Left lung (tissue), 4 donors: ENCODE measurements at regions not wholly inside any gene's neighbourhood (a gene's known extent, or its start where the extent isn't known, plus 50 kb on each side); places are given as distances from the start of the nearest gene placed in this dataset.

Experiments used
- ATAC-seq: fragments of 200-7000 bp; cut with Tn5 transposase; one replicate; pipeline ENCODE4 v1.9.1; 2020; ENCODE audit warnings: moderate library complexity
- DNase-seq, 4 donors: peaks; one replicate each; pipeline ENCODE4 v3.0.0-alpha.2; 2013 to 2020
- H3K27ac ChIP-seq, 2 donors: fragments of 200-600 bp; sonication (generic) in 1 of 2; one replicate each; pipeline versions ENCODE4 v1.5.0 to v1.8.0; 2020 to 2021
- H3K27me3 ChIP-seq, 2 donors: fragments of 200-600 bp; sonication (generic) in 1 of 2; one replicate each; pipeline versions ENCODE4 v1.5.0 to v1.8.0; 2020 to 2021
- H3K36me3 ChIP-seq, 2 donors: fragments of 200-600 bp; sonication (generic) in 1 of 2; one replicate each; pipeline versions ENCODE4 v1.5.0 to v1.8.0; 2020 to 2021
- H3K4me1 ChIP-seq, 2 donors: fragments of 200-600 bp; one replicate each; pipeline ENCODE4 v1.8.0; 2021
- H3K4me3 ChIP-seq, 2 donors: fragments of 200-600 bp; sonication (generic) in 1 of 2; one replicate each; pipeline versions ENCODE4 v1.5.0 to v1.8.0; 2020 to 2021; ENCODE audit warnings: mild to moderate bottlenecking in 1 of 2
- H3K9me3 ChIP-seq, 2 donors: fragments of 200-600 bp; sonication (generic) in 1 of 2; one replicate each; pipeline versions ENCODE4 v1.5.0 to v1.8.0; 2020 to 2021
- CTCF ChIP-seq, 2 donors: fragments of 200-600 bp; sonication (generic) in 1 of 2; IDR thresholded peaks; one replicate each; pipeline versions ENCODE4 v1.5.0 to v1.8.0; 2021; ENCODE audit warnings: antibody characterized with exemption in 2 of 2
- intact Hi-C, 2 donors: fragments of 100-400 bp; cut with DNase I; formaldehyde crosslinking; loops; one replicate each; pipeline versions ENCODE4 v1.11.2 to v1.14.2; 2022
- donor health status: DM: no; HTN: yes; CAD: no.
- donor health status: DM: no; HTN: no; CAD: no.

- Histone ChIP-seq H3K4me1 (no peaks in the 10 kb centered on the region), H3K4me3 (no peak overlapping the region), H3K9me3 (no peaks in the 10 kb centered on the region), H3K27me3 (no peaks in the 10 kb centered on the region), H3K36me3 (no peaks in the 10 kb centered on the region), H3K27ac (no peak overlapping the region)
- ATAC-seq (peak; percentile 80), DNase-seq (no peak)
- no peak for TF ChIP-seq CTCF (IDR thresholded peaks at IDR 0.05)
- intact Hi-C loops, result no loop called here
Observed at GRCh38 chr5:171681677-171682076, 103.9 kb upstream of the SMIM23 start.

- no peaks in the 10 kb centered on the region for H3K9me3 ChIP-seq
- H3K27me3 ChIP-seq, result no peaks in the 10 kb centered on the region
- H3K27ac ChIP-seq, result no peak overlapping the region
- no peak for ATAC-seq
- intact Hi-C loops, result no loop called here
- no peaks in the 10 kb centered on the region for H3K36me3 ChIP-seq
- no peaks in the 10 kb centered on the region for H3K4me1 ChIP-seq
- no peak for DNase-seq
- no peak for TF ChIP-seq CTCF (IDR thresholded peaks at IDR 0.05)
- H3K4me3 ChIP-seq, result no peak overlapping the region
Observed at GRCh38 chr5:171682801-171683200, 102.8 kb upstream of the SMIM23 start.

GRCh38 chr5:171684169-171684568 lies 101.4 kb upstream of the SMIM23 start:
- no peak for TF ChIP-seq CTCF (IDR thresholded peaks at IDR 0.05)
- Histone ChIP-seq H3K4me1 (no peaks in the 10 kb centered on the region), H3K36me3 (no peaks in the 10 kb centered on the region), H3K27ac (no peak overlapping the region), H3K27me3 (no peaks in the 10 kb centered on the region), H3K9me3 (no peaks in the 10 kb centered on the region), H3K4me3 (no peak overlapping the region)
- no peak for ATAC-seq
- intact Hi-C loops, result no loop called here
- no peak for DNase-seq

GRCh38 chr5:171688696-171689495 lies 96.7 kb upstream of the SMIM23 start:
- Histone ChIP-seq H3K27ac (no peak overlapping the region), H3K4me1 (no peaks in the 10 kb centered on the region), H3K27me3 (no peaks in the 10 kb centered on the region), H3K9me3 (no peaks in the 10 kb centered on the region), H3K36me3 (no peaks in the 10 kb centered on the region), H3K4me3 (no peak overlapping the region)
- no peak for TF ChIP-seq CTCF (IDR thresholded peaks at IDR 0.05)
- no peak for DNase-seq
- no peak for ATAC-seq
- intact Hi-C loops, result no loop called here

GRCh38 chr5:171689853-171690417 lies 95.7 kb upstream of the SMIM23 start:
- ATAC-seq, result no peak
- H3K27ac ChIP-seq, result no peak overlapping the region
- no peak for DNase-seq
- no peak overlapping the region for H3K4me3 ChIP-seq
- H3K4me1 ChIP-seq, result no peaks in the 10 kb centered on the region
- no peaks in the 10 kb centered on the region for H3K9me3 ChIP-seq
- H3K27me3 ChIP-seq, result no peaks in the 10 kb centered on the region
- intact Hi-C loops, result no loop called here
- no peak for TF ChIP-seq CTCF (IDR thresholded peaks at IDR 0.05)
- H3K36me3 ChIP-seq, result no peaks in the 10 kb centered on the region
